ENCODE measurements at regions not wholly inside any gene's neighbourhood (a gene's known extent, or its start where the extent isn't known, plus 50 kb on each side); places are given as distances from the start of the nearest gene placed in this dataset.

DNA sequence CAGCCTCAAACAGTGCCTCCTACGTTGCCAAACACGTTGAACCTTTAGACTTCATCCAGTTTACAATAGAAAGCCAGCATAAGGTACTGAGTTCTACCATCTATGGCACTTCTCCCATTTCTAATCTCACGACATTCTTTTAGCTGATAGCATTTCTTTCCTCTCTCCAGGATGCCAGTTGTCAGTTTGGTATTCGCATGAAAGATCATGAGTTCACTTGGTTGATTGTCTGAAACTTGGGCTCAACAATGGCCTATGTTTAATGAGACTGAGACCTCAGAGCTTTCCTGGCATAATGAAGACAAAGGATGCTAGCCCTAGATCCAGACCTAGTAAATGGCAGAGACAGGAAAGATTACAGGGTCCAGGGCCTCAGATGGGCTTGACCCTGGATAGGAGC, 69.2 kb upstream of the SPRY1 start:
- ChIA-PET POLR2A (no interaction called here), CTCF (no interaction called here)
- H3K4me3 Mint-ChIP-seq: no peak overlapping the region
- H3K36me3 Mint-ChIP-seq (ENCODE audit: low read depth): no peaks in the 10 kb centered on the region
- DNase-seq: no peak
- no peaks in the 10 kb centered on the region for H3K4me1 Mint-ChIP-seq
- peaks cover 4% of the 10 kb centered on the region for H3K9me3 Mint-ChIP-seq
- peaks cover 2% of the 10 kb centered on the region for H3K27me3 Mint-ChIP-seq
- no peak overlapping the region for H3K27ac Mint-ChIP-seq

DNA sequence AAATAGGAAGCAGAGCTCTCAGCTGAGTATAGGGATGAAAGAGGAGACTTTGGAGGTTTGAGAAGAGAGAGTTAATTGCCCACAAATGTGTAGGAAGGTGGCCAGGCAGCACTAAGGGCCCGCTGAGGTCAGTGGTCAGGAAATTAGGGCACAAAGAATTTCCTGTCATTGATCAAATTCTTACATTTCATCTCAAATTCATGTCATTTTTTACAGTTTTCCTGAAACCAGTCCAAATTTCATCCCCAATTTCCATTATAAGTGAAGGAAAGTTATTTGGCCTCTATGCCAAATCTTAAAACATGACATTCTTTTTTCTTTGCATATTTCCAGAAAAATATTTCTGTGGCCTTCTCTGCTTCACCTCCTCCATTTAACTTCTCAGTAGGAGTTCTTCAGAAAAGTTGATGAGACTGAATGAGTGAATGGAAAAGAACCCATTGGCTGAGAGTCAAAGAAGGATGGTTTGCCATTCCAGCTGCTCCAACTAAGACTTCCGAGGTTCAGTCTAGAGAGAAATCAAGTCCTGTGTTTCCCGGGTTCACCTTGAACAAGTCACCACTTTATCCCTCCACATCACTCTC, 68.7 kb upstream of the SPRY1 start:
- POLR2A ChIA-PET: no interaction called here
- no peak for DNase-seq
- CTCF ChIA-PET: no interaction called here
- no peaks in the 10 kb centered on the region for H3K4me1 Mint-ChIP-seq
- no peak overlapping the region for H3K27ac Mint-ChIP-seq
- no peaks in the 10 kb centered on the region for H3K36me3 Mint-ChIP-seq (ENCODE audit: low read depth)
- peaks cover 2% of the 10 kb centered on the region for H3K27me3 Mint-ChIP-seq
- H3K4me3 Mint-ChIP-seq: no peak overlapping the region
- H3K9me3 Mint-ChIP-seq: peaks cover 2% of the 10 kb centered on the region

DNA sequence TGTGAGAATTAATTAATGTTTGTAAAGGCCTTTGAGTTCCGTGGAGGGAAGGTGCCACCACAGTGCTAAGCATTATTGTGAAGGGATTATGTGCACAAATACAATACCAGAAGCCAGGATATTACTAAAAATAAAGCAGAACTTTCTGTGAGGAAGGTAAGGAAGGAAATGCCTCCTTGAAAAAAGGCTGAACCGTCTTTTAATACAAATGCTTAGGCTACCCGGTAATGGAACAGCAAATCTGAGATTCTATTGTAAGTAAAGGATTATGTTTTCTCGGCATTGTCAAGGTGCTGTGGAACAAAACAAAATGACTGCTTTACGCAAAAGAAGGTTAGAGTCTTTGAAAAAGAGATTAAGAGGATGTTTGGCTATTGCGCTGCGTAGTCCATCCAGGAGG, 57.9 kb upstream of the SPRY1 start:
- no peak for DNase-seq
- Mint-ChIP-seq H3K4me3 (no peak overlapping the region), H3K4me1 (no peaks in the 10 kb centered on the region), H3K27me3 (peaks cover 4% of the 10 kb centered on the region), H3K9me3 (no peaks in the 10 kb centered on the region), H3K27ac (no peak overlapping the region), H3K36me3 (ENCODE audit: low read depth) (no peaks in the 10 kb centered on the region)
- CTCF ChIA-PET: no interaction called here
- POLR2A ChIA-PET: no interaction called here

DNA sequence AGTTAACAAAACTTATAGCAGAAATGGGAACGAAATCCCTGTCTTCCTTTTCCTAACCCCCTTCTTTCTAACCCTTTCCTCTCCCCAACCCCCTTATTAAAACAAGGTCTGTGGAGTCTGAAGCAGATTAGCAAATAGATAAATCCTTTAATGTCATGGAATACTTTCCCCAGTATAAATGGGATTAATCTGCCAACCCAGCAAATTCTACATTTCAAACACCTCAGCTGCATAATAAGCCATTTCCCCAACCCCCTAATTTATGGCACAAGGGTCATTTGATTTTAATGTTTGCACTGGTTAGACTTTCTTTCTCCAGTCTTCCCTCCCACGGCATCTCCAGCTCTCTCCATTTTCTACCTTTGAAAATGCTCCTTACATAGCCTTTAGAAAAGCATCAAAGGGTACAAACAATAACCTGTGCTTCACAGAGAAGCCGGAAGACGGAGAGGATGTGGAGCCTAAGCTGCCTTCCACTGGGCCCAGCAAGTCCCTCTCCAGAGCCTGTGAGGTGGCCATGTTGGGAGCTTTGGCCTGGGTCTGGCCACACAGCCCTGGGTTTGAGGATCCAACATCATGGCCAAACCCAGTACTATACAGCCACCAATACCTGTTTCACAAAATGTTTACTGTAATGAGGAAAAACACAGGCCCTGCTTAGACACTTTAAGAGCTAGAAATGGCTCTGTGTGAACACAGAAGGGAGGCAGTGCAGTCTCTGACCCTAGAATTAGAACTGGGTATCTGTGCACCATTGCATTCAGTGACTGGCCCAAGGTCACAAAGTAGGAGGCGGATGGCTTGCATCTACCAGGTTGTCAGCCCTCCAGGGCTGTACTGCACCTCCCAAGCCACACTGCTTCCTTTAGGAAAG, 56.9 kb upstream of the SPRY1 start:
- CTCF ChIA-PET: no interaction called here
- no peaks in the 10 kb centered on the region for H3K36me3 Mint-ChIP-seq (ENCODE audit: low read depth)
- H3K9me3 Mint-ChIP-seq: no peaks in the 10 kb centered on the region
- POLR2A ChIA-PET: no interaction called here
- no peak overlapping the region for H3K27ac Mint-ChIP-seq
- peaks cover 4% of the 10 kb centered on the region for H3K27me3 Mint-ChIP-seq
- DNase-seq: no peak
- H3K4me1 Mint-ChIP-seq: no peaks in the 10 kb centered on the region
- H3K4me3 Mint-ChIP-seq: no peak overlapping the region

DNA sequence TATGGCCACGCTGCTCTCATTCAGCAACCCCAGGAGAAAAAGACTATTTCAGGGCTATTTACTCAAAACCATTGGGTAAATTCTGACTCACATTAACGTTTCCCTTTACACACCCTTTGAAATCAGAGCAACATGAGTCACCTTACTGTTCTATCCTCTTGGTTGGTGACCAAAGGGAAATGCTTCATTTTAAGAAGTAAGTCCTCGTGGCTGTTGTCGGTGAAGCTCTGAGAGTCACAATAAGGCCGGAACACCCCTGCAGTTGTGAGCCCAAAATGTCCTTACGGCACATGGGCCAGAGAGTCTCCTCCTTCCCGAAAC, 56.3 kb upstream of the SPRY1 start:
- CTCF ChIA-PET: no interaction called here
- H3K36me3 Mint-ChIP-seq (ENCODE audit: low read depth): no peaks in the 10 kb centered on the region
- POLR2A ChIA-PET: no interaction called here
- no peak overlapping the region for H3K4me3 Mint-ChIP-seq
- H3K27ac Mint-ChIP-seq: no peak overlapping the region
- peaks cover 4% of the 10 kb centered on the region for H3K27me3 Mint-ChIP-seq
- DNase-seq: no peak
- no peaks in the 10 kb centered on the region for H3K4me1 Mint-ChIP-seq
- H3K9me3 Mint-ChIP-seq: no peaks in the 10 kb centered on the region

DNA sequence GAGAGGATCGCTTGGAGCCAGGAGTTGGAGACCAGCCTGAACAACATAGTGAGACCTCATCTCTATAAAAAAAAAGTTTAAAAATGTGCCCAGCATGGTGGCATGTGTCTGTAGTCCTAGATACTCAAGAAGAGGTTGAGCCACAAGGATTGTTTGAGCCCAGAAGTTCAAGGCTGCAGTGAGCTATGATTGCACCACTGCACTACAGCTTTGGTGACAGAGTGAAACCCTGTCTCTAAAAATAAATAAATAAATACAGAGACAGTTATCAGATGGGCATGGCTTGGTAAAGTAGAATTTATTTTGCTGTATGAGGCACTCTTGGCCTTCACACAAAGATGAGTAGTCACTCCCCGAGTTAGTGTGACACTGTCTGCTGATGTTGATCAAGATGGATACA, 54.1 kb upstream of the SPRY1 start:
- no peaks in the 10 kb centered on the region for H3K4me1 Mint-ChIP-seq
- POLR2A ChIA-PET: no interaction called here
- H3K9me3 Mint-ChIP-seq: no peaks in the 10 kb centered on the region
- CTCF ChIA-PET: no interaction called here
- H3K4me3 Mint-ChIP-seq: no peak overlapping the region
- no peaks in the 10 kb centered on the region for H3K36me3 Mint-ChIP-seq (ENCODE audit: low read depth)
- peaks cover 7% of the 10 kb centered on the region for H3K27me3 Mint-ChIP-seq
- DNase-seq: no peak
- H3K27ac Mint-ChIP-seq: no peak overlapping the region

DNA sequence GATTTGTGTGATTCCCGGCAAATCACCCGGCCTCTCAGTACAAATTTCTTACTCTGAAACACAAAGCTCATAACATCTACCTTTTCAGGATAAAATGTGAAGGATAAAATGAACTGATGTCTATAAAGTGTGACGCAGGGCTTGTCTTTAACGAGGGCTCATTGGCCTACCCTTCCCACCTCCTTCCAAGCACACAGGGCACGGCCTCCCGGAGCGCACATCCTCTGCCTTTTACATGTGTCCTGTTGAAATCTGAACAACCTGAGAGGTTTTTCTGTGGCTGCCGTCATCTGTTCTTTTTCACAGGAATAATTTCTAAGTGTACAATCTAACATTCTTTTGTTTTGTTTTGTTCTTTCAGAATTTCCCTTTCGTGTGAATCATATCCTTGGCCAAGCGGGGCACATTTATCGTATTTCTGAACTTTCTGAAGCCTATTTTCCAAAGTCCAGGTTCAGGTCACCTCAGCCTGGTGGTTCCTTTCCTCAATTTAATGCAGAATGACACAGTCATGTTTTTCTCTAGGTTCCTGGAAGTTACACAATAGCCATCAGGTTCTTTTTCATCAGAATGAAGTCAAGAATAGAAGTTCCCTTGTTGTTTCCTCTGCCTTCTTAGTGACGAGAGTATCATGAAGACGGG, 53.1 kb upstream of the SPRY1 start:
- no peaks in the 10 kb centered on the region for H3K36me3 Mint-ChIP-seq (ENCODE audit: low read depth)
- H3K4me3 Mint-ChIP-seq: no peak overlapping the region
- CTCF ChIA-PET: interaction anchor here (1.2 kb wide), 1 partner anchor 221 kb away, joined by 3 read pairs; no protein-coding TSS in a partner anchor
- peaks cover 7% of the 10 kb centered on the region for H3K27me3 Mint-ChIP-seq
- DNase-seq: no peak
- no peak overlapping the region for H3K27ac Mint-ChIP-seq
- H3K4me1 Mint-ChIP-seq: no peaks in the 10 kb centered on the region
- no peaks in the 10 kb centered on the region for H3K9me3 Mint-ChIP-seq
- POLR2A ChIA-PET: no interaction called here

DNA sequence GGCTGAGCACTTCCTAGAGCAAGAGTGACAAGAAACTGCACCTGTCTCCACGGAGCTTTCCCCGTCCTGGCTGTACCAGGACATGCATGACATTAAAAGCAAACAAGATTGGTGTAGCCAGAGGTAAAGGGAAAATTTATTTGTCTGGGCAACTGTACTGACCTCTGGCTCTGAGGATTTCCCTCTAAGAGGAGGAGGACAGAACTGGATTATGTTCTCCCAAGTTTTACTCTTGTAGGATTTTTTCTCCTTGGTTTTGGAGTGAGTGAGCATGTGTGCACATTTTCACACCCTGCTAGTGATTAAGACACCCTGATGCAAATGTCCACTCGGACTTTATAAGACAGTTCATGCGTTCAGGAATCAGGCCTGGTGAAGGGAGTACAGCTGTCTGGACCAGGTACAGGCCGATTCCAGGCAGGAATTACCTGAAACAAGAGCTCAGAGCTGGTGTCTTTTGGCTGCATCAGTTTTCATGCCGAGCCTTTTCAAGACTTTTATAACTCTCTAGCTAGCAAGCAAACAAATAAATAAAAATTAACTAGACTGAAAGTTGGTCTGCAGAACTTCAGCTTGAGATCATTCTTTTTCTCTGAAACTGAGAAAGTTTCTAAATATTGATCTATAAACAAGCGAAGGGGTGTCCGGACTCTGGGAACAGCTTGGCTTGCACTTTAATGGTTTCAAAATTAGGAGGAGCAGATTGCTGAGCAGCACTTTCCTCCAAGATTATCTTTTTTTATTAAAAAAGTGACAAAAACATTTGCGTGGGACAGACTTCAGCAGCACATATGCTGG, 51.3 kb upstream of the SPRY1 start:
- Mint-ChIP-seq H3K9me3 (no peaks in the 10 kb centered on the region), H3K4me3 (no peak overlapping the region), H3K36me3 (ENCODE audit: low read depth) (no peaks in the 10 kb centered on the region), H3K27ac (no peak overlapping the region), H3K4me1 (no peaks in the 10 kb centered on the region), H3K27me3 (peaks cover 9% of the 10 kb centered on the region)
- CTCF ChIA-PET: no interaction called here
- POLR2A ChIA-PET: no interaction called here
- DNase-seq: no peak

DNA sequence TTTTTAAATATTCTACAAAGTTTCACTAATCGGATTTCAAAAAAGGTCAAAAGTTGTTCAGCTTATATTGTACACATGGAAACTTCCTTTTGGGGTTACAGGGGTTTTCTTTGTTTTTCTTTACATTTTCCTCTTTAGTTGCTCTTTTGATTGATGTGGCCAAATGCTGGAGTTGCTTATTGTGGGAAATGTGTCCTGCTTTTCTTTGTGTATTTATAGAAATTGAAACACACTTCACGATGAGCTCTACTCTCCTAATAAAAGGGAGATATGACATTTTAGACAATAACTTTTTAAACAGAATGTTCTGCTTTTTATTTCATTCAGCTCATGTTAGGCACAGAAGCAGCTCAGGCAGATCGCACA, 50.7 kb upstream of the SPRY1 start:
- POLR2A ChIA-PET: no interaction called here
- CTCF ChIA-PET: no interaction called here
- Mint-ChIP-seq H3K27ac (no peak overlapping the region), H3K36me3 (ENCODE audit: low read depth) (no peaks in the 10 kb centered on the region), H3K9me3 (no peaks in the 10 kb centered on the region), H3K27me3 (peaks cover 9% of the 10 kb centered on the region), H3K4me3 (no peak overlapping the region), H3K4me1 (no peaks in the 10 kb centered on the region)
- DNase-seq: no peak

DNA sequence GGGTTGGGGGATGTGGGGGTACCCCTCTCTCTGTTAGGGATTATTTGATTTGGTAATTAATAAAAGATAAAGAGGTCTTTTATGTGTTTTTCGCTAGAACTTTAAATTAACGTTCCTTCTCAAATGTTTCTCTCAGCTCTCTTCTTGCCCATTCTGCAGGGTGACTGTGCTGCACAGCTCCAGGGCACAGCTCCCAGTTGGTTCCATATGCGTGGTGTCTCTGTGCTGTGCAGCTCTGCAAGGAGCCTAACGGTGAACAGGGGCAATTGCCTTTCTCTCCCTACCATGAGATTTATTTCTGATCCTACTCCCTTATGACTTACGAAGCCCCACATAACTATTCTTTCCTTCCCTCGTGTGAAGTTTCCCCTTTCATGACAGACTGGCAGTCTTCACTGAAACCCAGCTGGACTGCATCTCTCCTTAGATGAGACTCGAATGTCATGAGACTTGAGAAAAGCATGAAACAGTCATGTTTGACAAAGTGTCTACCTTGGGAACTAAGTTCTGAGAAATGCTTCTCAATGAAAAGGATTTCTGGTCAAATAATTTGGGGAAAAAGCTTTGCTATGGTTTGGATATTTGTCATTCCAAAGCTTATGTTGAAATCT, 50.2 kb upstream of the SPRY1 start:
- CTCF ChIA-PET: no interaction called here
- no peaks in the 10 kb centered on the region for H3K9me3 Mint-ChIP-seq

More for the DNA sequence above, 50.2 kb upstream of the SPRY1 start:
- Mint-ChIP-seq H3K27ac (no peak overlapping the region), H3K4me1 (no peaks in the 10 kb centered on the region), H3K36me3 (ENCODE audit: low read depth) (no peaks in the 10 kb centered on the region), H3K4me3 (no peak overlapping the region), H3K27me3 (peaks cover 9% of the 10 kb centered on the region)
- POLR2A ChIA-PET: no interaction called here
- no peak for DNase-seq
